Transverse colon (tissue), 3 donors: ENCODE measurements at regions not wholly inside any gene's neighbourhood (a gene's known extent, or its start where the extent isn't known, plus 50 kb on each side); places are given as distances from the start of the nearest gene placed in this dataset.

ENCODE experiments used
- CTCF ChIP-seq, 5 experiments: fragments of 200-600 bp in 3 of 5; fragments of 450-650 bp in 2 of 5; sonication (generic) in 3 of 5; IDR thresholded peaks; 1 replicate in 2 of 5; 2 replicates in 3 of 5; pipeline ENCODE4 v1.5.1; 2016 to 2017; ENCODE audit warnings: antibody characterized with exemption in 5 of 5, inconsistent platforms in 3 of 5, mild to moderate bottlenecking in 2 of 5, moderate library complexity in 1 of 5
- EP300 ChIP-seq: sonication (generic); formaldehyde crosslinking; IDR thresholded peaks from one replicate; pipeline ENCODE4 v1.6.1; 2017; ENCODE audit warnings: antibody characterized with exemption, low read depth

- TF ChIP-seq EP300 = no peak
- TF ChIP-seq CTCF (IDR thresholded peaks at IDR 0.05) = no peak
Observed at GRCh38 chr1:164953098-164953497, 394.1 kb downstream of the PBX1 start.
